ENCODE measurements at regions not wholly inside any gene's neighbourhood (a gene's known extent, or its start where the extent isn't known, plus 50 kb on each side); places are given as distances from the start of the nearest gene placed in this dataset.

DNA sequence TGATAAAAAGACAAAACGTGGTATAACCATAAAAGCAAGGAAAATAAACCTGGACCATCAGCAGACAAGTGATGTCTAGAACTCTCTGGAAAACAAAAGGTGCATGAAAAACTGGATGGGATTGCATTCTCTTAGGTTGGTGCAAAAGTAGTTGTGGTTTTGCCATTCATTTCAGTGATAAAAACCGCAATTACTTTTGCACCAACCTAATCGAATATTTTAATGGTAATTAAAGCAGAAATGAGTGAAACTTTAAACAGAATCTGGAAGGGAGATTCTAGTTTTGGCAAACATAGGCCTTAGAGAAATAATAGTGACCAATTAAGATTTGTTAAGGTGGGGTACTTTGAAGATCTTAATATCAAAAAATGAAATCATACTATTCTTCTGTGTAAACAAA is 800.8 kb upstream of the GYPC start:
- DNase-seq (ENCODE audit: low read depth), result no peak
- TF ChIP-seq, protein P1, sequence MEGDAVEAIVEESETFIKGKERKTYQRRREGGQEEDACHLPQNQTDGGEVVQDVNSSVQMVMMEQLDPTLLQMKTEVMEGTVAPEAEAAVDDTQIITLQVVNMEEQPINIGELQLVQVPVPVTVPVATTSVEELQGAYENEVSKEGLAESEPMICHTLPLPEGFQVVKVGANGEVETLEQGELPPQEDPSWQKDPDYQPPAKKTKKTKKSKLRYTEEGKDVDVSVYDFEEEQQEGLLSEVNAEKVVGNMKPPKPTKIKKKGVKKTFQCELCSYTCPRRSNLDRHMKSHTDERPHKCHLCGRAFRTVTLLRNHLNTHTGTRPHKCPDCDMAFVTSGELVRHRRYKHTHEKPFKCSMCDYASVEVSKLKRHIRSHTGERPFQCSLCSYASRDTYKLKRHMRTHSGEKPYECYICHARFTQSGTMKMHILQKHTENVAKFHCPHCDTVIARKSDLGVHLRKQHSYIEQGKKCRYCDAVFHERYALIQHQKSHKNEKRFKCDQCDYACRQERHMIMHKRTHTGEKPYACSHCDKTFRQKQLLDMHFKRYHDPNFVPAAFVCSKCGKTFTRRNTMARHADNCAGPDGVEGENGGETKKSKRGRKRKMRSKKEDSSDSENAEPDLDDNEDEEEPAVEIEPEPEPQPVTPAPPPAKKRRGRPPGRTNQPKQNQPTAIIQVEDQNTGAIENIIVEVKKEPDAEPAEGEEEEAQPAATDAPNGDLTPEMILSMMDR (IDR thresholded peaks at IDR 0.05; ENCODE audit: insufficient read depth, low read length), result no peak
- no peak overlapping the region for H3K4me3 ChIP-seq (ENCODE audit: low read depth, low read length)

DNA sequence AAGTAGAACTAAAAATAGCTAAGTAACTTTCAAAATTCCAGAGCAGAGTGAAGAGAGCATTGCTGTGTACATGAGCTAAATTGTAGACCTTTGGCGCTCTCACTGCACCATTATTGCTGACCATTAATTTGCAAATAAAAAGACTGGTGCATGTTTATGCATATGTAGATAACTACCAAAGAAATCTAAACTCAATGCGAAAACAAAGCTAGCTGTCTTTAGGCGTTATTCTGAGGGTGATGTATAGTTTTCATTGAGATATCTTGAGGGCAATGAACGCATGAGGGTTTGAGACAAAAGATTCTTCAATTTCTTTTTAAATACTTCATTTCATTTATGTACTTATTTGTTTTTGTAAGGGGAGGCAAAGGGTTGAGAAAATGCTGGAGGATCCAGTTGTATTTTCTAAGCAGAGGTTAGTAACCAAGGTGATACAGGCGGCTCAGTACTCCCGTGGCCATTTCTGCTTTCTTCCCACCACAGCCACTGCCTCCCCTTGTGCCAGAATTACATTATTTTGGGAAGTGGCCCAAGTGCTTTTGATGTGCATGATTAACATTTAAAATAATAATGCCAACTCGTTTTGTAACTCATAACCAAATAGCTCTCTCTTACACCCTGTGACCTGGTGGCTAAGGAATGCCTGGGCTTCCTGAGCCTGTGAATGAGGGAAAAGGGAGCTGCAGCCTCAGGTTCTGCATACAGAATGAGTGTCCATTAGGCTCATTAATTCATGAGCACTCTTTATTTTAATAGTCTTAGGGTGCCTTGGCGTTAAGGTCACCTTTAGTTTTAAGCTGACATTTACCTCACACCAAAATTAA is 797.8 kb upstream of the GYPC start:
- no peak overlapping the region for H3K4me3 ChIP-seq (ENCODE audit: low read depth, low read length)
- no peak for DNase-seq (ENCODE audit: low read depth)
- TF ChIP-seq, protein P1 (IDR thresholded peaks at IDR 0.05; ENCODE audit: insufficient read depth, low read length), result no peak

- H3K4me3 ChIP-seq (ENCODE audit: low read depth, low read length), result no peak overlapping the region
- no peak for DNase-seq (ENCODE audit: low read depth)
- TF ChIP-seq, protein P1 (IDR thresholded peaks at IDR 0.05; ENCODE audit: insufficient read depth, low read length), result no peak
Observed at GRCh38 chr2:125861461-125861860, 794.5 kb upstream of the GYPC start.

DNA sequence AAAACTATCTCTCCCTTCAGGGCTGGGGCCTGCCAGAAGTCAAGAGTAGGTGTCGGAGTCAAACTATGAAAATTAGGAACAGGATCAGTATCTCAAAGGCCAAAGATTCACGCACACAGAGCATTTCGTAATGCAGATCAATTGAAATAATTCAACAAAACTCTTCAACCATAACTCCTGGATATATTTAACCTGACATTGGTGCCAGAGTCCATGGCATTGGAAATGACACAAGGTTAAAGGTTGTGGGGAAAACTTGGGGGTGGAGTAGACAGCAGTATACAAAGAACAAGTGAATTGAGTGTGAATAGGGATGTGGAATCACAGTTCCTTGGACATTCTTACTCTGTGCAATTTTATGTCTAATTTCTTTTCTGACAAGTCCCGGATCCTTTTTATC is 788.0 kb upstream of the GYPC start:
- no peak overlapping the region for H3K4me3 ChIP-seq (ENCODE audit: low read depth, low read length)
- DNase-seq (ENCODE audit: low read depth), result no peak
- TF ChIP-seq, protein P1 (IDR thresholded peaks at IDR 0.05; ENCODE audit: insufficient read depth, low read length), result no peak

DNA sequence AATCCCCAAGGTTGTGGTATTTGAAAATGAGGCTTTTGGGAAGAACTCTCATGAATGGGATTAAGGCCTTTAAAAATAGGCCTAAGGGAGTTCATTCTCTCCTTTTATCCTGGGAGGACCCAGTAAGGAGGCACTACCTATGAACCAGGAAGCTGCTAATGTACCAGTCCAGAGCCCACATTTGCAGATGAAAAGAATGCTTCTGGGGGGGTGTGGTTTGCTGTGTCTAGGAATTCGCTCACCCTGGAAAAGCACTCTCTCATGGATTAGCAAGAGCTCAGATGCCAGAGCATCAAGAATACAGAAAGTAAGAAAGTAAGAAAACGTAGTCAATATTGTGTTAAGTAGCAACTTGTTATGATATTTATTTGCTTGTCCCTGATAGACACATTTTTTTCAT is 785.7 kb upstream of the GYPC start:
- TF ChIP-seq, protein P1 (IDR thresholded peaks at IDR 0.05; ENCODE audit: insufficient read depth, low read length), result no peak

GRCh38 chr2:125870746-125871145 is 785.2 kb upstream of the GYPC start:
- DNase-seq (ENCODE audit: low read depth), result no peak
- TF ChIP-seq, protein P1 (IDR thresholded peaks at IDR 0.05; ENCODE audit: insufficient read depth, low read length), result no peak

More for the DNA sequence above, 785.7 kb upstream of the GYPC start:
- DNase-seq (ENCODE audit: low read depth), result no peak
- no peak overlapping the region for H3K4me3 ChIP-seq (ENCODE audit: low read depth, low read length)

More at GRCh38 chr2:125870746-125871145, 785.2 kb upstream of the GYPC start:
- no peak overlapping the region for H3K4me3 ChIP-seq (ENCODE audit: low read depth, low read length)

All from fibroblast of the aortic adventitia (primary cell).